CD8-positive, alpha-beta memory T cell (primary cell): ENCODE measurements at regions not wholly inside any gene's neighbourhood (a gene's known extent, or its start where the extent isn't known, plus 50 kb on each side); places are given as distances from the start of the nearest gene placed in this dataset.
A peak's percentile ranks its signal among the peaks of the same experiment; 100 is the strongest.

Experiments used
- CTCF ChIA-PET: fragments of 350-600 bp; sonication (Branson Sonifier 250); formaldehyde crosslinking; loops from one replicate; lab custom pipeline; 2021; ENCODE audit warnings: antibody characterized with exemption; lab: Charles Lee
- POLR2A ChIA-PET: fragments of 350-600 bp; sonication (Branson Sonifier 250); formaldehyde crosslinking; loops from one replicate; lab custom pipeline; 2021; ENCODE audit warnings: antibody characterized with exemption; lab: Charles Lee
- DNase-seq, 5 donors: peaks; one replicate each; pipeline versions ENCODE4 v3.0.0 to v3.0.0-alpha.2; 2020 to 2022; ENCODE audit warnings: mixed read lengths in 1 of 5
- H3K27ac ChIP-seq: one replicate; pipeline ENCODE4 v1.7.0; 2013; ENCODE audit warnings: low read depth, mild to moderate bottlenecking, low read length, moderate library complexity
- H3K27me3 ChIP-seq: 2 replicates; pipeline ENCODE4 v1.7.0; 2013; ENCODE audit warnings: low read length, mild to moderate bottlenecking; ENCODE audit not compliant: insufficient read depth, poor library complexity, severe bottlenecking
- H3K36me3 ChIP-seq: 2 replicates; pipeline ENCODE4 v1.7.0; 2013; ENCODE audit warnings: mild to moderate bottlenecking, low read length, moderate library complexity; ENCODE audit not compliant: insufficient read depth
- H3K4me1 ChIP-seq: 2 replicates; pipeline ENCODE4 v1.7.0; 2013; ENCODE audit warnings: mild to moderate bottlenecking, low read length, moderate library complexity; ENCODE audit not compliant: insufficient read depth
- H3K4me3 ChIP-seq: 2 replicates; pipeline ENCODE4 v1.7.0; 2013; ENCODE audit warnings: mild to moderate bottlenecking, low read length
- H3K9me3 ChIP-seq: 2 replicates; pipeline ENCODE4 v1.7.0; 2013; ENCODE audit warnings: mild to moderate bottlenecking, low read length
- H3K27ac Mint-ChIP-seq, 8 donors: one replicate each; pipeline ENCODE4 v1.8.0; 2020 to 2021; ENCODE audit warnings: mixed read lengths in 8 of 8, mild to moderate bottlenecking in 6 of 8, inconsistent platforms in 3 of 8, moderate library complexity in 3 of 8
- H3K27me3 Mint-ChIP-seq, 2 donors: one replicate each; pipeline ENCODE4 v1.8.0; 2020 to 2021; ENCODE audit warnings: mixed read lengths in 2 of 2, mild to moderate bottlenecking in 1 of 2, moderate library complexity in 1 of 2
- H3K36me3 Mint-ChIP-seq, 3 donors: one replicate each; pipeline ENCODE4 v1.8.0; 2020 to 2021; ENCODE audit warnings: mixed read lengths in 3 of 3, inconsistent platforms in 1 of 3, mild to moderate bottlenecking in 1 of 3
- H3K4me1 Mint-ChIP-seq, 3 donors: one replicate each; pipeline ENCODE4 v1.8.0; 2020 to 2021; ENCODE audit warnings: mixed read lengths in 3 of 3, inconsistent platforms in 1 of 3, mild to moderate bottlenecking in 1 of 3
- H3K4me3 Mint-ChIP-seq, 7 donors: one replicate each; pipeline ENCODE4 v1.8.0; 2020 to 2021; ENCODE audit warnings: mixed read lengths in 7 of 7, mild to moderate bottlenecking in 6 of 7, moderate library complexity in 4 of 7, inconsistent platforms in 2 of 7
- H3K9me3 Mint-ChIP-seq, 5 donors: one replicate each; pipeline ENCODE4 v1.8.0; 2020 to 2022; ENCODE audit warnings: mixed read lengths in 5 of 5, mild to moderate bottlenecking in 3 of 5, moderate library complexity in 2 of 5, inconsistent platforms in 1 of 5

- DNase-seq, result no peak
- Mint-ChIP-seq H3K27me3 (peaks cover 3 to 13% of the 10 kb centered on the region in 2 donors), H3K4me1 (no peaks in the 10 kb centered on the region), H3K9me3 (no peaks in the 10 kb centered on the region), H3K4me3 (no peak overlapping the region), H3K36me3 (no peaks in the 10 kb centered on the region), H3K27ac (no peak overlapping the region)
- ChIA-PET CTCF (no interaction called here), POLR2A (no interaction called here)
- no peaks in the 10 kb centered on the region for H3K27me3 ChIP-seq
- no peak overlapping the region for H3K27ac ChIP-seq
- H3K4me3 ChIP-seq, result no peak overlapping the region
- no peaks in the 10 kb centered on the region for H3K9me3 ChIP-seq
- no peaks in the 10 kb centered on the region for H3K36me3 ChIP-seq
- no peaks in the 10 kb centered on the region for H3K4me1 ChIP-seq
Measured at GRCh38 chr10:33627611-33628010, 293.1 kb upstream of the NRP1 start.

GRCh38 chr10:33626798-33627466 is 292.5 kb upstream of the NRP1 start:
- ChIA-PET CTCF (no interaction called here), POLR2A (no interaction called here)
- Histone ChIP-seq H3K9me3 (no peaks in the 10 kb centered on the region), H3K4me1 (no peaks in the 10 kb centered on the region), H3K36me3 (no peaks in the 10 kb centered on the region), H3K27me3 (no peaks in the 10 kb centered on the region), H3K27ac (no peak overlapping the region), H3K4me3 (no peak overlapping the region)
- no peaks in the 10 kb centered on the region for H3K36me3 Mint-ChIP-seq
- DNase-seq, result no peak
- no peak overlapping the region for H3K4me3 Mint-ChIP-seq
- no peaks in the 10 kb centered on the region for H3K4me1 Mint-ChIP-seq
- no peak overlapping the region for H3K27ac Mint-ChIP-seq
- H3K9me3 Mint-ChIP-seq, result no peaks in the 10 kb centered on the region
- peaks cover 3 to 14% of the 10 kb centered on the region in 2 donors for H3K27me3 Mint-ChIP-seq

- H3K36me3 Mint-ChIP-seq, result no peaks in the 10 kb centered on the region
- DNase-seq, result no peak
- H3K4me3 ChIP-seq, result no peak overlapping the region
- H3K27me3 Mint-ChIP-seq, result peaks cover 3 to 11% of the 10 kb centered on the region in 2 donors
- CTCF ChIA-PET, result no interaction called here
- H3K27ac Mint-ChIP-seq, result no peak overlapping the region
- H3K4me3 Mint-ChIP-seq, result no peak overlapping the region
- no peaks in the 10 kb centered on the region for H3K36me3 ChIP-seq
- H3K4me1 ChIP-seq, result no peaks in the 10 kb centered on the region
- no peaks in the 10 kb centered on the region for H3K4me1 Mint-ChIP-seq
- no peaks in the 10 kb centered on the region for H3K27me3 ChIP-seq
- peaks cover 0 to 2% (median 0%) of the 10 kb centered on the region in 5 donors for H3K9me3 Mint-ChIP-seq
- H3K27ac ChIP-seq, result no peak overlapping the region
- POLR2A ChIA-PET, result no interaction called here
- H3K9me3 ChIP-seq, result no peaks in the 10 kb centered on the region
Measured at GRCh38 chr10:33623669-33624068, 289.2 kb upstream of the NRP1 start.

- Histone ChIP-seq H3K9me3 (no peaks in the 10 kb centered on the region), H3K27me3 (no peaks in the 10 kb centered on the region), H3K27ac (no peak overlapping the region), H3K36me3 (no peaks in the 10 kb centered on the region), H3K4me3 (no peak overlapping the region), H3K4me1 (no peaks in the 10 kb centered on the region)
- POLR2A ChIA-PET, result no interaction called here
- DNase-seq, result no peak
- peaks cover 0 to 2% (median 0%) of the 10 kb centered on the region in 5 donors for H3K9me3 Mint-ChIP-seq
- no peak overlapping the region for H3K27ac Mint-ChIP-seq
- no peaks in the 10 kb centered on the region for H3K4me1 Mint-ChIP-seq
- H3K27me3 Mint-ChIP-seq, result peaks cover 3 to 9% of the 10 kb centered on the region in 2 donors
- CTCF ChIA-PET, result interaction anchor here (1.1 kb wide), 1 partner anchor 428 kb away, joined by 3 read pairs; no protein-coding TSS in a partner anchor
- no peak overlapping the region for H3K4me3 Mint-ChIP-seq
- H3K36me3 Mint-ChIP-seq, result no peaks in the 10 kb centered on the region
Measured at GRCh38 chr10:33621101-33621500, 286.6 kb upstream of the NRP1 start.

- H3K9me3 ChIP-seq, result no peaks in the 10 kb centered on the region
- no peaks in the 10 kb centered on the region for H3K27me3 ChIP-seq
- no peaks in the 10 kb centered on the region for H3K4me1 ChIP-seq
- H3K4me3 ChIP-seq, result no peak overlapping the region
- H3K9me3 Mint-ChIP-seq, result peaks cover 0 to 5% (median 0%) of the 10 kb centered on the region in 5 donors
- H3K27me3 Mint-ChIP-seq, result peaks cover 0 to 2% of the 10 kb centered on the region in 2 donors
- no peaks in the 10 kb centered on the region for H3K36me3 ChIP-seq
- CTCF ChIA-PET, result no interaction called here
- no peak for DNase-seq
- no peak overlapping the region for H3K27ac Mint-ChIP-seq
- peaks cover 0 to under 1% (median 0%) of the 10 kb centered on the region in 3 donors for H3K4me1 Mint-ChIP-seq
- POLR2A ChIA-PET, result no interaction called here
- no peaks in the 10 kb centered on the region for H3K36me3 Mint-ChIP-seq
- H3K27ac ChIP-seq, result no peak overlapping the region
- no peak overlapping the region for H3K4me3 Mint-ChIP-seq
Measured at GRCh38 chr10:33618196-33618595, 283.7 kb upstream of the NRP1 start.

- Histone ChIP-seq H3K4me3 (no peak overlapping the region), H3K9me3 (no peaks in the 10 kb centered on the region), H3K36me3 (no peaks in the 10 kb centered on the region), H3K27ac (no peak overlapping the region), H3K27me3 (no peaks in the 10 kb centered on the region), H3K4me1 (no peaks in the 10 kb centered on the region)
- no peak for DNase-seq
- peaks cover 0 to 1% (median 0%) of the 10 kb centered on the region in 3 donors for H3K36me3 Mint-ChIP-seq
- H3K4me1 Mint-ChIP-seq, result peaks cover 4 to 7% (median 6%) of the 10 kb centered on the region in 3 donors
- ChIA-PET POLR2A (no interaction called here), CTCF (no interaction called here)
- no peak overlapping the region for H3K4me3 Mint-ChIP-seq
- peaks cover 0 to 2% of the 10 kb centered on the region in 2 donors for H3K27me3 Mint-ChIP-seq
- H3K27ac Mint-ChIP-seq, result no peak overlapping the region
- H3K9me3 Mint-ChIP-seq, result peaks cover 0 to 5% (median 4%) of the 10 kb centered on the region in 5 donors
Measured at GRCh38 chr10:33617381-33618080, 283.1 kb upstream of the NRP1 start.

GRCh38 chr10:33616956-33617355 is 282.5 kb upstream of the NRP1 start:
- POLR2A ChIA-PET, result no interaction called here
- H3K27me3 Mint-ChIP-seq, result peaks cover 0 to under 1% of the 10 kb centered on the region in 2 donors
- peaks cover 0 to 3% (median 1%) of the 10 kb centered on the region in 3 donors for H3K36me3 Mint-ChIP-seq
- H3K9me3 ChIP-seq, result no peaks in the 10 kb centered on the region
- CTCF ChIA-PET, result no interaction called here
- peaks cover 0 to 8% (median 5%) of the 10 kb centered on the region in 5 donors for H3K9me3 Mint-ChIP-seq
- peaks cover 4 to 12% (median 9%) of the 10 kb centered on the region in 3 donors for H3K4me1 Mint-ChIP-seq
- no peaks in the 10 kb centered on the region for H3K4me1 ChIP-seq
- no peak for DNase-seq
- no peaks in the 10 kb centered on the region for H3K36me3 ChIP-seq
- H3K4me3 Mint-ChIP-seq, result no peak overlapping the region
- H3K4me3 ChIP-seq, result no peak overlapping the region
- no peak overlapping the region for H3K27ac Mint-ChIP-seq
- H3K27ac ChIP-seq, result no peak overlapping the region
- H3K27me3 ChIP-seq, result no peaks in the 10 kb centered on the region

GRCh38 chr10:33612551-33612950 is 278.1 kb upstream of the NRP1 start:
- Mint-ChIP-seq H3K36me3 (peaks cover 0 to 6% (median 1%) of the 10 kb centered on the region in 3 donors), H3K27me3 (peaks cover 0 to 2% of the 10 kb centered on the region in 2 donors), H3K9me3 (peaks cover 8 to 22% (median 14%) of the 10 kb centered on the region in 5 donors), H3K4me1 (peaks cover 4 to 13% (median 9%) of the 10 kb centered on the region in 3 donors), H3K4me3 (peak overlapping the region in 6 of 7 donors; percentile 18 to 59 (median 24)), H3K27ac (peak overlapping the region in 4 of 8 donors; percentile 3 to 15 (median 4))
- CTCF ChIA-PET, result no interaction called here
- no peak for DNase-seq
- no peaks in the 10 kb centered on the region for H3K4me1 ChIP-seq
- no peak overlapping the region for H3K27ac ChIP-seq
- POLR2A ChIA-PET, result no interaction called here
- H3K36me3 ChIP-seq, result no peaks in the 10 kb centered on the region
- no peaks in the 10 kb centered on the region for H3K27me3 ChIP-seq
- H3K4me3 ChIP-seq, result peak overlapping the region; percentile 16
- H3K9me3 ChIP-seq, result no peaks in the 10 kb centered on the region
